HCT116 (cell line): ENCODE measurements at regions not wholly inside any gene's neighbourhood (a gene's known extent, or its start where the extent isn't known, plus 50 kb on each side); places are given as distances from the start of the nearest gene placed in this dataset.

Experiments used
- ATAC-seq: fragments of 200-7000 bp; cut with Tn5 transposase; 2 replicates; pipeline ENCODE4 v1.9.1; 2020; ENCODE audit warnings: mild to moderate bottlenecking, moderate library complexity
- BruUV-seq: library from RNA; stranded (reverse); fragments of 400-500 nt; replicated peaks from 2 replicates; lab custom pipeline; 2021; lab: Mats Ljungman, UMichigan
- CTCF ChIA-PET: fragments of 300-600 bp; sonication (Branson Sonifier 250); formaldehyde crosslinking; loops from one replicate; lab custom pipeline; 2021; ENCODE audit warnings: antibody characterized with exemption; lab: Charles Lee
- POLR2A ChIA-PET: fragments of 300-600, 350-600 bp; sonication (Branson Sonifier 250); formaldehyde crosslinking; loops from one replicate; lab custom pipeline; 2021; ENCODE audit warnings: antibody characterized with exemption; lab: Charles Lee
- RAD21 ChIA-PET, 2 experiments: fragments of 300-600 bp; sonication (Branson Sonifier 250); formaldehyde crosslinking; loops; one replicate each; lab custom pipeline; 2023; ENCODE audit warnings: low total read pairs in 2 of 2; ENCODE audit not compliant: uncharacterized antibody in 2 of 2, unreplicated experiment in 2 of 2, low non-redundant PET in 1 of 2; lab: Charles Lee
- DNase-seq: peaks from one replicate; pipeline ENCODE4 v3.0.0-alpha.2; 2010; ENCODE audit warnings: low read depth, low spot score
- H2AFZ ChIP-seq: fragments of 200-600 bp; shearing (Covaris generic), sonication (generic); 2 replicates; pipeline ENCODE4 v1.6.1; 2017; ENCODE audit warnings: low read depth, mixed run types, mixed read lengths, antibody characterized with exemption, low read length; ENCODE audit not compliant: poor library complexity, severe bottlenecking
- H3K27ac ChIP-seq: 2 replicates; pipeline ENCODE4 v1.5.1; 2012; ENCODE audit warnings: low read depth, low read length
- H3K27me3 ChIP-seq: fragments of 200-600 bp; sonication (generic); 2 replicates; pipeline ENCODE4 v1.6.1; 2016; ENCODE audit warnings: mixed run types, low read length, mixed read lengths; ENCODE audit not compliant: insufficient read depth
- H3K36me3 ChIP-seq, 2 experiments: fragments of 200-500 bp in 1 of 2; fragments of 200-600 bp in 1 of 2; sonication (Bioruptor generic) in 1 of 2; sonication (generic) in 1 of 2; 2 replicates each; pipeline versions ENCODE4 v1.5.1 to v1.6.1; 2014 to 2016; ENCODE audit warnings: low read length in 2 of 2, inconsistent platforms in 1 of 2, mixed read lengths in 1 of 2, mixed run types in 1 of 2; ENCODE audit not compliant: insufficient read depth in 2 of 2, control insufficient read depth in 1 of 2
- H3K4me1 ChIP-seq, 2 experiments: fragments of 200-600 bp in 1 of 2; sonication (generic) in 1 of 2; 2 replicates each; pipeline versions ENCODE4 v1.5.1 to v1.6.1; 2012 to 2017; ENCODE audit warnings: low read length in 2 of 2, inconsistent platforms in 1 of 2, mild to moderate bottlenecking in 1 of 2, mixed read lengths in 1 of 2, mixed run types in 1 of 2, moderate library complexity in 1 of 2; ENCODE audit not compliant: insufficient read depth in 2 of 2, control insufficient read depth in 1 of 2
- H3K4me2 ChIP-seq: fragments of 200-600 bp; sonication (generic); 2 replicates; pipeline ENCODE4 v1.6.1; 2017; ENCODE audit warnings: mixed run types, low read length, mixed read lengths
- H3K4me3 ChIP-seq, 2 experiments: fragments of 200-600 bp in 1 of 2; sonication (generic) in 1 of 2; replicated peaks in 1 of 2; 2 replicates each; pipeline ENCODE4 v1.5.1; 2011 to 2016; ENCODE audit warnings: low read length in 2 of 2, control low read depth in 1 of 2, low read depth in 1 of 2, mild to moderate bottlenecking in 1 of 2, mixed read lengths in 1 of 2, mixed run types in 1 of 2
- H3K79me2 ChIP-seq: fragments of 200-600 bp; sonication (generic); 2 replicates; pipeline ENCODE4 v1.6.1; 2017; ENCODE audit warnings: mild to moderate bottlenecking, mixed run types, low read length, moderate library complexity, mixed read lengths; ENCODE audit not compliant: insufficient read depth
- H3K9ac ChIP-seq: fragments of 200-600 bp; sonication (generic); 2 replicates; pipeline ENCODE4 v1.6.1; 2016; ENCODE audit warnings: low read length, mixed read lengths
- H3K9me2 ChIP-seq: fragments of 200-600 bp; sonication (generic), shearing (Covaris generic); 2 replicates; pipeline ENCODE4 v1.6.1; 2017; ENCODE audit warnings: mixed run types, mild to moderate bottlenecking, moderate library complexity; ENCODE audit not compliant: insufficient read depth
- H3K9me3 ChIP-seq, 2 experiments: fragments of 200-500 bp in 1 of 2; fragments of 200-600 bp in 1 of 2; sonication (Bioruptor generic) in 1 of 2; sonication (generic) in 1 of 2; 2 replicates each; pipeline ENCODE4 v1.6.1; 2014 to 2017; ENCODE audit warnings: low read length in 2 of 2, mixed read lengths in 2 of 2, inconsistent platforms in 1 of 2, low read depth in 1 of 2, mild to moderate bottlenecking in 1 of 2, mixed run types in 1 of 2, moderate library complexity in 1 of 2; ENCODE audit not compliant: control insufficient read depth in 1 of 2, insufficient read depth in 1 of 2
- H4K20me1 ChIP-seq: fragments of 200-600 bp; sonication (generic), shearing (Covaris generic); 2 replicates; pipeline ENCODE4 v1.6.1; 2017; ENCODE audit warnings: mixed run types, mild to moderate bottlenecking, moderate library complexity; ENCODE audit not compliant: insufficient read depth
- CBX3 ChIP-seq: IDR thresholded peaks from 2 replicates; pipeline ENCODE4 v1.6.1; 2012; ENCODE audit warnings: low read depth
- CTCF ChIP-seq, 3 experiments: fragments of 200-600 bp in 1 of 3; sonication (generic) in 1 of 3; IDR thresholded peaks in 2 of 3; conservative IDR thresholded peaks in 1 of 3; 2 replicates each; pipeline ENCODE4 v1.5.1; 2012 to 2017; ENCODE audit warnings: low read depth in 2 of 3, low read length in 2 of 3, antibody characterized with exemption in 1 of 3, borderline replicate concordance in 1 of 3, control low read depth in 1 of 3, mild to moderate bottlenecking in 1 of 3, mixed read lengths in 1 of 3, mixed run types in 1 of 3, moderate library complexity in 1 of 3; ENCODE audit not compliant: insufficient read depth in 1 of 3
- EZH2 ChIP-seq: fragments of 200-600 bp; sonication (generic); IDR thresholded peaks from 2 replicates; pipeline ENCODE4 v1.6.1; 2017; ENCODE audit warnings: antibody characterized with exemption, mixed run types
- POLR2A ChIP-seq: IDR thresholded peaks from 2 replicates; pipeline ENCODE4 v1.7.0; 2011; ENCODE audit warnings: borderline replicate concordance; ENCODE audit not compliant: insufficient read depth, insufficient read length; ENCODE audit errors: extremely low read depth
- SP1 ChIP-seq: IDR thresholded peaks from 2 replicates; pipeline ENCODE4 v1.6.1; 2012; ENCODE audit warnings: low read depth
- SRF ChIP-seq: IDR thresholded peaks from 2 replicates; pipeline ENCODE4 v1.6.1; 2012; ENCODE audit warnings: low read depth
- YY1 ChIP-seq: IDR thresholded peaks from 2 replicates; pipeline ENCODE4 v1.6.1; 2011; ENCODE audit warnings: low read length, low read depth, moderate library complexity, mild to moderate bottlenecking; ENCODE audit not compliant: insufficient replicate concordance; ENCODE audit errors: extremely low read depth
- ZBTB33 ChIP-seq: IDR thresholded peaks from 2 replicates; pipeline ENCODE4 v1.6.1; 2011; ENCODE audit warnings: mild to moderate bottlenecking, low read length, moderate library complexity; ENCODE audit not compliant: insufficient replicate concordance; ENCODE audit errors: extremely low read depth
- intact Hi-C: fragments of 100-400 bp; cut with micrococcal nuclease; formaldehyde crosslinking; loops from 2 replicates; pipeline ENCODE4 v1.10.0; 2022
- TF ChIP-seq, protein P1 (sequence below): IDR thresholded peaks from 2 replicates; pipeline ENCODE4 v1.6.1; 2012; ENCODE audit warnings: low read depth

GRCh38 chr20:19943061-19943521, 74.1 kb upstream of the NAA20 start:
- Histone ChIP-seq H3K4me1 (peaks cover 0 to 8% of the 10 kb centered on the region in 2 experiments; a peak in 1 of 4 replicates), H3K79me2 (no peaks in the 10 kb centered on the region), H3K9ac (no peak overlapping the region), H3K27ac (no peak overlapping the region), H2AFZ (no peak overlapping the region), H3K9me2 (no peaks in the 10 kb centered on the region), H3K36me3 (no peaks in the 10 kb centered on the region), H3K4me2 (no peak overlapping the region), H3K9me3 (no peaks in the 10 kb centered on the region), H4K20me1 (no peaks in the 10 kb centered on the region), H3K27me3 (no peaks in the 10 kb centered on the region), H3K4me3 (no peak overlapping the region)
- ATAC-seq (no peak), DNase-seq (no peak)
- POLR2A ChIA-PET, result no interaction called here
- intact Hi-C loops, result no loop called here
- CTCF ChIA-PET, result no interaction called here
- no TSS peak for BruUV-seq
- no peak for TF ChIP-seq YY1
- no peak for TF ChIP-seq SP1
- no peak for TF ChIP-seq ZBTB33
- TF ChIP-seq EZH2, result no peak
- TF ChIP-seq, protein P1, sequence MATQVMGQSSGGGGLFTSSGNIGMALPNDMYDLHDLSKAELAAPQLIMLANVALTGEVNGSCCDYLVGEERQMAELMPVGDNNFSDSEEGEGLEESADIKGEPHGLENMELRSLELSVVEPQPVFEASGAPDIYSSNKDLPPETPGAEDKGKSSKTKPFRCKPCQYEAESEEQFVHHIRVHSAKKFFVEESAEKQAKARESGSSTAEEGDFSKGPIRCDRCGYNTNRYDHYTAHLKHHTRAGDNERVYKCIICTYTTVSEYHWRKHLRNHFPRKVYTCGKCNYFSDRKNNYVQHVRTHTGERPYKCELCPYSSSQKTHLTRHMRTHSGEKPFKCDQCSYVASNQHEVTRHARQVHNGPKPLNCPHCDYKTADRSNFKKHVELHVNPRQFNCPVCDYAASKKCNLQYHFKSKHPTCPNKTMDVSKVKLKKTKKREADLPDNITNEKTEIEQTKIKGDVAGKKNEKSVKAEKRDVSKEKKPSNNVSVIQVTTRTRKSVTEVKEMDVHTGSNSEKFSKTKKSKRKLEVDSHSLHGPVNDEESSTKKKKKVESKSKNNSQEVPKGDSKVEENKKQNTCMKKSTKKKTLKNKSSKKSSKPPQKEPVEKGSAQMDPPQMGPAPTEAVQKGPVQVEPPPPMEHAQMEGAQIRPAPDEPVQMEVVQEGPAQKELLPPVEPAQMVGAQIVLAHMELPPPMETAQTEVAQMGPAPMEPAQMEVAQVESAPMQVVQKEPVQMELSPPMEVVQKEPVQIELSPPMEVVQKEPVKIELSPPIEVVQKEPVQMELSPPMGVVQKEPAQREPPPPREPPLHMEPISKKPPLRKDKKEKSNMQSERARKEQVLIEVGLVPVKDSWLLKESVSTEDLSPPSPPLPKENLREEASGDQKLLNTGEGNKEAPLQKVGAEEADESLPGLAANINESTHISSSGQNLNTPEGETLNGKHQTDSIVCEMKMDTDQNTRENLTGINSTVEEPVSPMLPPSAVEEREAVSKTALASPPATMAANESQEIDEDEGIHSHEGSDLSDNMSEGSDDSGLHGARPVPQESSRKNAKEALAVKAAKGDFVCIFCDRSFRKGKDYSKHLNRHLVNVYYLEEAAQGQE, result no peak
- no peak for TF ChIP-seq CTCF (IDR thresholded peaks at IDR 0.05 in 2 of 3, conservative IDR thresholded peaks at IDR 0.05 in 1 of 3; ENCODE audit: borderline replicate concordance in 1 of 3, insufficient read depth in 1 of 3, low read depth in 2 of 3, low read length in 2 of 3)
- TF ChIP-seq POLR2A, result no peak
- TF ChIP-seq CBX3, result no peak
- TF ChIP-seq SRF, result no peak
- RAD21 ChIA-PET, result no interaction called here
